Loucy (cell line): ENCODE measurements at regions not wholly inside any gene's neighbourhood (a gene's known extent, or its start where the extent isn't known, plus 50 kb on each side); places are given as distances from the start of the nearest gene placed in this dataset.

Source experiments
- H2AFZ ChIP-seq: fragments of 200-600 bp; sonication (generic); 2 replicates; pipeline ENCODE4 v1.6.0; 2016; ENCODE audit warnings: antibody characterized with exemption, mild to moderate bottlenecking, low read length, moderate library complexity
- H3F3A ChIP-seq: fragments of 200-600 bp; 2 replicates; pipeline ENCODE4 v1.6.0; 2016; ENCODE audit warnings: antibody characterized with exemption, low read depth, mild to moderate bottlenecking
- H3K27me3 ChIP-seq: fragments of 200-600 bp; sonication (generic); 2 replicates; pipeline ENCODE4 v1.6.1; 2014; ENCODE audit warnings: low read length, mild to moderate bottlenecking; ENCODE audit not compliant: insufficient read depth, poor library complexity, severe bottlenecking
- H3K36me3 ChIP-seq: fragments of 200-600 bp; sonication (generic); 2 replicates; pipeline ENCODE4 v1.6.1; 2016; ENCODE audit warnings: low read length; ENCODE audit not compliant: insufficient read depth
- H3K4me1 ChIP-seq: fragments of 200-600 bp; sonication (generic); 2 replicates; pipeline ENCODE4 v1.5.1; 2014; ENCODE audit warnings: low read length, mild to moderate bottlenecking; ENCODE audit not compliant: insufficient read depth, poor library complexity, severe bottlenecking
- H3K4me2 ChIP-seq: fragments of 200-600 bp; sonication (generic); 2 replicates; pipeline ENCODE4 v1.6.0; 2014; ENCODE audit warnings: antibody characterized with exemption, low read length, low read depth, mild to moderate bottlenecking; ENCODE audit not compliant: poor library complexity, severe bottlenecking
- H3K4me3 ChIP-seq: fragments of 200-600 bp; sonication (generic); 2 replicates; pipeline ENCODE4 v1.5.1; 2014; ENCODE audit warnings: low read length, mild to moderate bottlenecking, mixed read lengths; ENCODE audit not compliant: poor library complexity, severe bottlenecking
- H3K79me2 ChIP-seq: fragments of 200-600 bp; sonication (generic); 2 replicates; pipeline ENCODE4 v1.6.1; 2014; ENCODE audit warnings: low read length; ENCODE audit not compliant: insufficient read depth
- H3K9ac ChIP-seq: fragments of 200-600 bp; sonication (generic); 2 replicates; pipeline ENCODE4 v1.6.0; 2014; ENCODE audit warnings: mild to moderate bottlenecking, low read depth, low read length, moderate library complexity; ENCODE audit not compliant: poor library complexity, severe bottlenecking
- H3K9me2 ChIP-seq: fragments of 200-600 bp; sonication (generic); replicated peaks from 2 replicates; pipeline ENCODE4 v1.6.1; 2016; ENCODE audit warnings: low read depth, low read length, mixed read lengths
- H3K9me3 ChIP-seq: fragments of 200-600 bp; sonication (generic); 2 replicates; pipeline ENCODE4 v1.6.1; 2014; ENCODE audit warnings: mild to moderate bottlenecking, antibody characterized with exemption, low read length, low read depth; ENCODE audit not compliant: insufficient read depth
- H4K20me1 ChIP-seq: fragments of 200-600 bp; sonication (generic); 2 replicates; pipeline ENCODE4 v1.6.0; 2014; ENCODE audit warnings: antibody characterized with exemption, low read length, mild to moderate bottlenecking; ENCODE audit not compliant: insufficient read depth, poor library complexity, severe bottlenecking
- EZH2phosphoT487 ChIP-seq: fragments of 200-600 bp; IDR thresholded peaks from 2 replicates; pipeline ENCODE4 v1.6.1; 2018; ENCODE audit warnings: antibody characterized with exemption, mild to moderate bottlenecking, moderate library complexity, borderline replicate concordance
- TF ChIP-seq, protein P1 (sequence below): fragments of 200-600 bp; sonication (generic); conservative IDR thresholded peaks from 2 replicates; pipeline ENCODE4 v1.5.1; 2014; ENCODE audit warnings: mild to moderate bottlenecking, antibody characterized with exemption, low read length

GRCh38 chr7:53397911-53398310, 362.5 kb downstream of the POM121L12 start:
- Histone ChIP-seq H3K4me2 (no peak overlapping the region), H3K79me2 (no peaks in the 10 kb centered on the region), H2AFZ (no peak overlapping the region), H4K20me1 (no peaks in the 10 kb centered on the region), H3K4me3 (no peak overlapping the region), H3K27me3 (no peaks in the 10 kb centered on the region), H3F3A (no peaks in the 10 kb centered on the region), H3K9ac (no peak overlapping the region), H3K4me1 (no peaks in the 10 kb centered on the region), H3K36me3 (no peaks in the 10 kb centered on the region), H3K9me2 (no peaks in the 10 kb centered on the region), H3K9me3 (no peaks in the 10 kb centered on the region)
- TF ChIP-seq, protein P1, sequence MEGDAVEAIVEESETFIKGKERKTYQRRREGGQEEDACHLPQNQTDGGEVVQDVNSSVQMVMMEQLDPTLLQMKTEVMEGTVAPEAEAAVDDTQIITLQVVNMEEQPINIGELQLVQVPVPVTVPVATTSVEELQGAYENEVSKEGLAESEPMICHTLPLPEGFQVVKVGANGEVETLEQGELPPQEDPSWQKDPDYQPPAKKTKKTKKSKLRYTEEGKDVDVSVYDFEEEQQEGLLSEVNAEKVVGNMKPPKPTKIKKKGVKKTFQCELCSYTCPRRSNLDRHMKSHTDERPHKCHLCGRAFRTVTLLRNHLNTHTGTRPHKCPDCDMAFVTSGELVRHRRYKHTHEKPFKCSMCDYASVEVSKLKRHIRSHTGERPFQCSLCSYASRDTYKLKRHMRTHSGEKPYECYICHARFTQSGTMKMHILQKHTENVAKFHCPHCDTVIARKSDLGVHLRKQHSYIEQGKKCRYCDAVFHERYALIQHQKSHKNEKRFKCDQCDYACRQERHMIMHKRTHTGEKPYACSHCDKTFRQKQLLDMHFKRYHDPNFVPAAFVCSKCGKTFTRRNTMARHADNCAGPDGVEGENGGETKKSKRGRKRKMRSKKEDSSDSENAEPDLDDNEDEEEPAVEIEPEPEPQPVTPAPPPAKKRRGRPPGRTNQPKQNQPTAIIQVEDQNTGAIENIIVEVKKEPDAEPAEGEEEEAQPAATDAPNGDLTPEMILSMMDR, result no peak
- no peak for TF ChIP-seq EZH2phosphoT487

- no peak for TF ChIP-seq EZH2phosphoT487
- TF ChIP-seq, protein P1, result no peak
- Histone ChIP-seq H3F3A (no peaks in the 10 kb centered on the region), H3K79me2 (no peaks in the 10 kb centered on the region)
Measured at GRCh38 chr7:53398566-53398965, 363.1 kb downstream of the POM121L12 start.

GRCh38 chr7:53413021-53413420, 377.6 kb downstream of the POM121L12 start:
- H3K4me3 ChIP-seq, result no peak overlapping the region
- H3K9me3 ChIP-seq, result no peaks in the 10 kb centered on the region
- H3K4me2 ChIP-seq, result no peak overlapping the region
- H4K20me1 ChIP-seq, result no peaks in the 10 kb centered on the region
- no peaks in the 10 kb centered on the region for H3K9me2 ChIP-seq
- no peaks in the 10 kb centered on the region for H3K4me1 ChIP-seq
- H3K79me2 ChIP-seq, result no peaks in the 10 kb centered on the region
- no peak for TF ChIP-seq EZH2phosphoT487
- TF ChIP-seq, protein P1, result no peak
- H3F3A ChIP-seq, result no peaks in the 10 kb centered on the region
- H3K27me3 ChIP-seq, result no peaks in the 10 kb centered on the region
- H2AFZ ChIP-seq, result no peak overlapping the region
- H3K36me3 ChIP-seq, result no peaks in the 10 kb centered on the region
- H3K9ac ChIP-seq, result no peak overlapping the region

More at GRCh38 chr7:53398566-53398965, 363.1 kb downstream of the POM121L12 start:
- no peaks in the 10 kb centered on the region for H4K20me1 ChIP-seq
- H3K9ac ChIP-seq, result no peak overlapping the region
- H3K4me3 ChIP-seq, result no peak overlapping the region
- H3K36me3 ChIP-seq, result no peaks in the 10 kb centered on the region
- H2AFZ ChIP-seq, result no peak overlapping the region
- no peaks in the 10 kb centered on the region for H3K9me3 ChIP-seq
- H3K4me1 ChIP-seq, result no peaks in the 10 kb centered on the region
- no peaks in the 10 kb centered on the region for H3K9me2 ChIP-seq
- H3K4me2 ChIP-seq, result no peak overlapping the region
- no peaks in the 10 kb centered on the region for H3K27me3 ChIP-seq
